HEK293 (cell line): ENCODE measurements at regions not wholly inside any gene's neighbourhood (a gene's known extent, or its start where the extent isn't known, plus 50 kb on each side); places are given as distances from the start of the nearest gene placed in this dataset.

Experiments
- SCRT1 ChIP-seq: fragments of 450-650 bp; formaldehyde crosslinking; IDR thresholded peaks from 2 replicates; pipeline ENCODE4 v1.5.1; 2016; ENCODE audit warnings: missing biosample characterization, missing genetic modification characterization, borderline replicate concordance
- ZNF514 ChIP-seq: fragments of 450-650 bp; formaldehyde crosslinking; IDR thresholded peaks from 2 replicates; pipeline ENCODE4 v1.5.1; 2016; ENCODE audit warnings: missing biosample characterization, missing genetic modification characterization
- TF ChIP-seq, protein P1 (sequence below): fragments of 450-650 bp; formaldehyde crosslinking; IDR thresholded peaks from 2 replicates; pipeline ENCODE4 v1.5.1; 2016; ENCODE audit warnings: missing biosample characterization, missing genetic modification characterization

DNA sequence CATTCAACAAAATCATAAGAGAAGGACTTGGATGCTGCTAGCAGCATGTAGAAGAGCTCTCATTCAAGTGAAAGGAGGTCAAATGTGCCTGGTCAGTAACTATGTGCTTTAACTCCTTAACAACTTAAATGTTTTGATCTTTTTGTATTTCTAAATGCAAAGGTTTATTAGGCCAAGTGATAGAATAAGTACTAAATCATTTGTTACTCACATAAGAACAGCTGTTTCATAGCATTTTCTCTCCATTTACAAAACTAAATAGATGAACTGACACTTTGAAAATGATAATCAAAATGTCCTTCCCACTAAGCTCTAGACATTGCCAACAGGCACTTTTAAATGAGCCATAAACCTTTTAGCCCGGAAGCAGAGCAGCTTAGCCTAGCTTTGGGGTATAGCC is 254.3 kb upstream of the PRMT6 start:
- TF ChIP-seq, protein P1, sequence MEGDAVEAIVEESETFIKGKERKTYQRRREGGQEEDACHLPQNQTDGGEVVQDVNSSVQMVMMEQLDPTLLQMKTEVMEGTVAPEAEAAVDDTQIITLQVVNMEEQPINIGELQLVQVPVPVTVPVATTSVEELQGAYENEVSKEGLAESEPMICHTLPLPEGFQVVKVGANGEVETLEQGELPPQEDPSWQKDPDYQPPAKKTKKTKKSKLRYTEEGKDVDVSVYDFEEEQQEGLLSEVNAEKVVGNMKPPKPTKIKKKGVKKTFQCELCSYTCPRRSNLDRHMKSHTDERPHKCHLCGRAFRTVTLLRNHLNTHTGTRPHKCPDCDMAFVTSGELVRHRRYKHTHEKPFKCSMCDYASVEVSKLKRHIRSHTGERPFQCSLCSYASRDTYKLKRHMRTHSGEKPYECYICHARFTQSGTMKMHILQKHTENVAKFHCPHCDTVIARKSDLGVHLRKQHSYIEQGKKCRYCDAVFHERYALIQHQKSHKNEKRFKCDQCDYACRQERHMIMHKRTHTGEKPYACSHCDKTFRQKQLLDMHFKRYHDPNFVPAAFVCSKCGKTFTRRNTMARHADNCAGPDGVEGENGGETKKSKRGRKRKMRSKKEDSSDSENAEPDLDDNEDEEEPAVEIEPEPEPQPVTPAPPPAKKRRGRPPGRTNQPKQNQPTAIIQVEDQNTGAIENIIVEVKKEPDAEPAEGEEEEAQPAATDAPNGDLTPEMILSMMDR = no peak
- TF ChIP-seq ZNF514 (tag by site-specific recombination) (no peak), SCRT1 (tag by site-specific recombination) (no peak)
